Right forelimb (tissue), 1 donor: ENCODE measurements at regions not wholly inside any gene's neighbourhood (a gene's known extent, or its start where the extent isn't known, plus 50 kb on each side); places are given as distances from the start of the nearest gene placed in this dataset.
"Not testable (repeated sequence)": the region's sequence is repeated elsewhere in the genome, so short reads cannot be mapped to it uniquely, and the experiment has no call there.

ENCODE experiments used
- DNase-seq: peaks from one replicate; pipeline ENCODE4 v3.0.0-alpha.2; 2018

- DNase-seq: peak; percentile 73
Observed at GRCh38 chr10:28393956-28394568, 91.2 kb upstream of the MPP7 start.

DNA sequence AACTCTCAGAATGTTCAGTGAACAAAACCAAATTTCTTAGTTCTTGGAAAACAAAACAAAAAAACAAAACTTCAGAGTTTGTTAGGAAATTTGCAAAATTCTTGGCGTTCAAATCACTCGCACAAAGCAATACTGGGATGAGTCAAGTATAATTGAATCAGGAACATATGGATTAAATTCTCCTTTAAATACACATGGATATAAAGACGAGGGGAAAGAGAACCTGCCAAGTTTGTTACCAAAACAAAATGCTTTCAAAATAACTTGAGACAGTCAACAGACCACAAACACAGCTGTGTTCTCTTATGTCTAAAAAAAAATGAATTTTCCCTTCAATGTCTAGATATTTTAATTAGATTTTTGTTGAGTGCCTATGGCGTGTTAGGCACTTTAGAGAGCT lies 93.5 kb upstream of the MPP7 start:
- DNase-seq: no peak

GRCh38 chr10:28397229-28397628 lies 94.4 kb upstream of the MPP7 start:
- no peak for DNase-seq

GRCh38 chr10:28400176-28400575 lies 97.3 kb upstream of the MPP7 start:
- DNase-seq: no peak

GRCh38 chr10:28400681-28401080 lies 97.8 kb upstream of the MPP7 start:
- no peak for DNase-seq

GRCh38 chr10:28402611-28403073 lies 99.8 kb upstream of the MPP7 start:
- not testable (repeated sequence) for DNase-seq

DNA sequence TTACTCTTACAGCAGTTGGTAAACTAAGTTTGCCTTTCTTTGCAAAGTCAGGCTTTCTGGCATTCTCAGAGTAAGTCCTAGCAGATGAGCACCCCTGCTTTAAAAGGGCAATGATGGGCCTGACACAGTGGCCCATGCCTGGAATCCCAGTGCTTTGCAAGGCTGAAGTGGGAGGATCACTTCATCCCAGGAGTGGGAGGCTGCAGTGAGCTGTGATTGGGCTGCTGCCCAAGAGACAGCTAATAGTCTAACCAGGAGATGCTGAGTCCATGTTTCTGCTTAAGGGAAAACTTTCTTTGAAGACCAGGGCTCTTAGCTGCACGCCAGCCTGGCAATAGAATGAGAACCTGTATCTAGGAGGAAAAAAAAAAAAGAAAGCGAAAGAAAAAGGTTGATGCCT lies 100.2 kb upstream of the MPP7 start:
- no peak for DNase-seq

DNA sequence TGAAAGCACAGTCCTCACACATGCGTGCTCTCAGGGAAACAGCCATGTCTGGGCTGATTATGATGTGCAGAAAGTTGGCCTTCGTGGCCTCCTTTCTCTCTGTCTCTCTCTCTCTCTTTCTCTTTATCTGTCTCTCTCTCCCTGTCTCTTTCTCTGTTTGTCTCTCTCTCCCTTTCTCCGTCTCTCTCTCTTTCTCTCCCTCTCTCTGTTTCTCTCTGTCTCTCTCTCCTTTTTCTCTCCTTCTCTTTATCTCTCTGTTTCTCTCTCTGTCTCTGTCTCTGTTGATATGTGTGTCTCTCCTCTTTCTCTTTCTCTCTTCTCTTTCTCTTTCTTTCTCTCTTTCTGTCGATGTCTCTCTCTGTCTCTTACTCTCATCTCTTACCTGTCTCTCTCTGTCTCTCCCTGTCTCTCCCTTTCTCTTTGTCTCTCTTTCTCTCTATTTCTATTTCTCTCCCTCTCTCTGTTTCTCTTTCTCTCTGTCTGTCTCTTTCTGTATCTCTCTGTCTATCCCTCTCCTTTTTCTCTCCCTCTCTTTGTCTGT lies 105.4 kb upstream of the MPP7 start:
- DNase-seq: no peak

GRCh38 chr10:28410420-28411135 lies 107.7 kb upstream of the MPP7 start:
- no peak for DNase-seq

DNA sequence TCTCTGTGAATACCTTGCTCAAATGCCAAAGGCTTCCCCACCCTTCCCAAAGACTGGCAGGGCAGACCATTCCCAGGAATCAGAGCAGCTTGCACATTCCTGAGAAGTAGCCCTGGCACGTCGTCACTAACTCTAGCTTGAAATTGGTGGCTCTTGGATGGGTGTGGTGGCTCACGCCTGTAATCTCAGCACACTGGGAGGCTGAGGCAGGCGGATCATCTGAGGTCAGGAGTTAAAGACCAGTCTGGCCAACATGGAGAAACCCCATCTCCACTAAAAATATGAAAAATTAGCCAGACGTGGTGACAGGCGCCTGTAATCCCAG lies 108.2 kb upstream of the MPP7 start:
- DNase-seq: no peak

- DNase-seq: no peak
Observed at GRCh38 chr10:28411648-28412047, 108.8 kb upstream of the MPP7 start.

GRCh38 chr10:28418069-28418468 lies 114.8 kb upstream of the WAC start:
- no peak for DNase-seq

DNA sequence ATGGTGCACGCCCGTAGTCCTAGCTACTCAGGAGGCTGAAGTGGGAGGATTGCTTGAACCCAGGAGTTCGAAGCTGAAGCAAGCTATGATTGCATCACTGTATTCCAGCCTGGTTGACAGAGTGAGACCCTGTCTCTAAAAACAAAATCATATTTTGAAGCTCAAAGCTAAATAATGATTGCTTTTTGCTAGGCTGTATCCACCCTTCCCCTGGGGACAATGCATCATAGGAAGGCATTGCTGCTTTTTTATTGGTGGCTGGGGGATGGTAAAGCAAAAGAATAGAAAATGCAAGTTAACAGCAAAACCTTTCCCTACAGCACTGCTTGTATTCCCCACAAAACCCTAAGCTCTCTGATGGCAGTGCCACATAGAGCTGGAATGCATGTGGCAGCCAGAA lies 107.5 kb upstream of the WAC start:
- no peak for DNase-seq

DNA sequence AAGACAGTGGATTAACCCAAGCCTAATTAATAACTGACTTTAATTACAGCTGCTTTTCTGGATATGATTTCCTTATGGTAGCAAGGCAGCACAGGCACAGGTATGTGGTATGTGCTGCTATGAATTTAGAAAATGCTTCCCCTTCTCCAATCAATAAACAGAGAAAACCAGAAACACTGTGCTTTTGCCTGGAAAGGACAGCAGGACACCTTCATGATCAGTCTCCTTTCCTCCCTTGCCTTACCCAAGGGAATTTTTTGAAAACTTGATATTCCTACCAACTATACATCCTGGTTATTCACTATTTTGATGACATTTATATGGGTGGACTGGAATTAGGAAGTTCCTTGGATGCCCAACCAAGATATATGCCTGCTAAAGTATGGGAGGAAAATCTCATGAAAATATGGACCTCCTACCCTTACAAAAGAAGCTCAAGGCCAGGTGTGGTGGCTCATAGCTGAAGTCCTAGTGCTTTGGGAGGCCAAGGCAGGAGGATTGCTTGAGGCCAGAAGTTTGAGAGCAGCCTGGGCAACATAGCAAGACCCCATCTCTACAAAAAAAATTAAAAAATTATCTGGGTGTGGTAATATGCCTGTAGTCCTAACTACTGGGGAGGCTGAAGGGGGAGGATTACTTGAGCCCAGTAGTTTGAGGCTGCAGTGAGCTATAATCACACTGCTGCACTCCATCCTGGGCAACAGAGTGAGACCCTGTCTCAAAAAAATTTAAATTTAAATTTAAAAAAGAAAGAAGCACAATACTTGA lies 106.3 kb upstream of the WAC start:
- DNase-seq: no peak

- DNase-seq: no peak
Observed at GRCh38 chr10:28427376-28427775, 105.5 kb upstream of the WAC start.

- DNase-seq: no peak
Observed at GRCh38 chr10:28429045-28429444, 103.9 kb upstream of the WAC start.

- DNase-seq: no peak
Observed at GRCh38 chr10:28429573-28430216, 103.2 kb upstream of the WAC start.

DNA sequence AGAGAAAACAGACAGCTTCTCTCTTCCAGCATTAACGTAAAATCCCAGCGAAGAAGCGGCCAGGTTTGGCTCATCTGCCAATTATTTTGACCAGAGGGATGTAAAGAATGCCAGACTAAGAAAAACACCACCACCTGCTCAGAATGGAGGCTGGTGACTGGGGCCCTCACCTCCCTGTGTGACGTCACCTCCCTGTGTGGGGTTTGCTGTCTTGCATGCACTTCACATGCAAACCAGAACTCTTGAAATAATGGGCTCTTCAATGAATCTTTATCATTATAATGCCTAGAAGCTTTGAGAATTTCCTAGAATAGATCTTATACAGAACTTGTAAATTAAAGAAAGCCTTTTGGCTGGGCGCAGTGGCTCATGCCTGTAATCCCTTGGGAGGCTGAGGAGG lies 101.8 kb upstream of the WAC start:
- DNase-seq: no peak

DNA sequence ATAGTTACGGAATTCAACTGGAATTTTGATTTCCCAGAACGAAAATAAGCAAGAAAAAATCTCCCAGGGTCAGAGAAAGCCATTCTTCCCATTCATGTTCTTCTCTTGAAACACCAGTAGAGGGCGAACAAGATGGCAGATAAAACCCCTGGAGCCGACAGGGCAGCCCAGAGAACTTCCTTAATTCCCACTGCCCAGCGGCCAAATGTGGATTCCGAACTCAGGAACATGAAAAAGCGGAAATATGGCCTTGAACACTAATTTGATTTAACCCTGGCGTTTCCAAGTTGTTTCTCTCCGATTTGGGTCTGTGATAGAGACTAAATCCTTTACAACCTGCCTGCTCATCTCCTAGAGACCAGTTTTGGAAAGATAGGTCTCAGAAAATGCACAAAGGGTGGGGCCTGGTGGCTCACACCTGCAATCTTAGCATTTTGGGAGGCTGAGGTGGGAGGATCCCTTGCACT lies 100.7 kb upstream of the WAC start:
- DNase-seq: peak; percentile 51

DNA sequence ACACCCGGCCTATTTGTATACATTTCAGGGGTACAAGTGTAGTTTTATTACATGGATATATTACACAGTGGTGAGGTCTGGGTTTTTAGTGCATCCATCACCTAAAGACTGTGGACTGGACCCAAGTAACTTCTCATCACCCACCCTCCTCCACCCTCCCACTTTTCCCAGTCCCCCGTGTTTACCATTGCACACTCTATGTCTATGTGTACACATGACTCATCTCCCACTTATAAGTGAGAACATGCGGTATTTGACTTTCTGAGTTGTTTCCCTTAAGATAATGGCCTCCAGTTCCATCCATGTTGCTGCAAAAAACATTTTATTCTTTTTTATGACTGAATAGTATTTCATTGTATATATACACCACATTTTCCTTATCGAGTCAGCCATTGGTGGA lies 98.9 kb upstream of the WAC start:
- DNase-seq: no peak

GRCh38 chr10:28442403-28442802 lies 90.5 kb upstream of the WAC start:
- no peak for DNase-seq

- no peak for DNase-seq
Observed at GRCh38 chr10:28444031-28444430, 88.9 kb upstream of the WAC start.

DNA sequence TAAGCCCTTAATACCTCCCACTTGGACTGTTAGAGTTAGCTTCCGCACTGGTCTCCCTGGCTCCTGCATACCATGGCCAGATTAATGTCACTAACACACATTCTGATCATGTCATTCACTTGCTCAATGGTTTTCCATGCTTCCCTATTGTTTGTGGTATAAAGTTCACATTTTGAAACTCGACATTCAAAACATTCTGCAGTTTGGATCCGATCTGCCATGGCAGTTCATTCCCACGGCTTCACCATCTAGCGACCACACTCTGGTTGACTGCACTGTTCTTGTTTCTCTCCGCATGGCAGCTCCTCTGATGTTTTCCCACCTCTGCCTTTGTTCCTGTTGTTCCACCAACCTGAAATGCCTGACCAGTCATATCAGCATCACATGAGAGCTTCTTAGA lies 87.4 kb upstream of the WAC start:
- no peak for DNase-seq
